Effector CD8-positive, alpha-beta T cell (primary cell): ENCODE measurements at regions not wholly inside any gene's neighbourhood (a gene's known extent, or its start where the extent isn't known, plus 50 kb on each side); places are given as distances from the start of the nearest gene placed in this dataset.

Experiments used
- DNase-seq: peaks from one replicate; lab custom pipeline; 2025; lab: John Stamatoyannopoulos, UW

- no peak for DNase-seq
These were observed 1255.9 kb downstream of the TBC1D22A start for GRCh38 chr22:48018346-48018745.

GRCh38 chr22:48015701-48016100 lies 1253.3 kb downstream of the TBC1D22A start:
- DNase-seq = no peak

DNA sequence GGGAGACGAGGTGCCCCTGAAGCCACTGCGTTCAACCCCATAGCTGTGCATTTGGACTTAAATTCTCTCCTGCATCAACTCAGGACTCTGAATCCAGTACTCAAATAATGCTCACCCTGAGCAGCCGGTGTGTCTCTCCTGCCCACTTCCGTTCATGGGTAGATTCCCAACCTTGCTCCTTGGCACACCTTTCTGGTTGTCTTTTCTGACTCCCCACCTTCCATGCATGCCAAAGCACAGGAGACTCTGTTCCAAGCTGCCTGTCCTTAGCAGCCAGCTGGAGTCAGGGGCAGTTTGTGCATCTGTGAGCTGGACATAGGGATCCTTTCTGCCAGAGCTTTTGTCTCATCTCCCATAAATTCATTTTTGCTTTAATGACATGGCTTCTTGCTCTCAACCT lies 1242.5 kb downstream of the TBC1D22A start:
- no peak for DNase-seq

DNA sequence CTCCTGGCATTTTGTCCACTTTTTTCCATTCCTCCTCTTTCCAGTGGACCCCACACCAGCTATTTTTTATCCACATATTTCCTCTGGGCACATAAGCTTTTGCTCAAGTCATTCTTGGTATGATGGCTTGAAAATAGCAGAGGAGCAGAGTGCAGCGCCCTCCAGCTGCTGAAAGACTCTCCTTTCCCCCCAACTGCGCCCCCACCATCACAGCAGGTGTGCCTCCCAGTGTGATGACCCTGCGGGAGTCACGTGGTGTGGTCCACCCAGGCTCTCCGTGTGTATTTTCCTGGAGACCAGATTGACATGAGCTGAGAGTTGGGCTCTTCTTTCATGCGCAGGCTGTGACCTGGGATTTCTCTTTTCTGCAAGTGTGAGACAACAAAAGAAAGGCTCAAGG lies 1241.6 kb downstream of the TBC1D22A start:
- DNase-seq = no peak

- DNase-seq = no peak
These were observed 1238.7 kb downstream of the TBC1D22A start for GRCh38 chr22:48001101-48001500.

DNA sequence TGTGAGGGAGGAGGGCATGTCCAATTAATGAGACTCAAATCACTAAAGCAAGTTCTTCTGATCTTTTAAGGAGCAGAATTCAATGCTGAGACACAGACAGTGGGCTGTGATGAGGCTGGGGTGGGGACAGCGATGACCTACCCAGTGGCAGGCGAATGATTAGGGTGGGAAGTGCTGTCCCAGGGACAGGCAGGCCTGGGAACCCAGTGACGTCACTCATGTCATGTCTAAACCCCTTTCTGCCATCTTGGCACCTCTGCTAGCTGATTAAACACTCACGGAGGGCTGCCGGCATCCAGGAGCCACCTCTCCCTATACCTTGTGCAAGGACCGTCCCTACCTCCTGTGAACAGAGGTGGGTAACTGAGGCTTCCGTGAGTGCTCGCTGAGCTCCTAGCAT lies 1235.2 kb downstream of the TBC1D22A start:
- no peak for DNase-seq

GRCh38 chr22:47997052-47997590 lies 1234.7 kb downstream of the TBC1D22A start:
- no peak for DNase-seq

DNA sequence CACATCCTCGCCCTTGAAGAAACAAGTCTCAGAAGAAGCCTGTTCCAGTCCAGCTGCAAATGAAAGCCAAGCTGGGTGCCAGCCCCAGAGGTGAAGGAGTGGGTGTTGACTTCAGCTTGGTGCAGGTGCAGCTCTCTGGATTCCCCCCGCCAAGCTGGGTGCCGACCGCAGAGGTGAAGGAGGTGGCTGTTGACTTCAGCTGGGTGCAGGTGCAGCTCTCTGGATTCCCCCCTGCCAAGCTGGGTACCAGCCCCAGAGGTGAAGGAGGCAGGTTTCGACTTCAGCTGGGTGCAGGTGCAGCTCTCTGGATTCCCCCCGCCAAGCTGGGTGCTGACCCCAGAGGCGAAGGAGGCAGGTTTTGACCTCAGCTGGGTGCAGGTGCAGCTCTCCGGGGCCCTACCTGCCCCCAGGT lies 1234.0 kb downstream of the TBC1D22A start:
- DNase-seq = no peak

DNA sequence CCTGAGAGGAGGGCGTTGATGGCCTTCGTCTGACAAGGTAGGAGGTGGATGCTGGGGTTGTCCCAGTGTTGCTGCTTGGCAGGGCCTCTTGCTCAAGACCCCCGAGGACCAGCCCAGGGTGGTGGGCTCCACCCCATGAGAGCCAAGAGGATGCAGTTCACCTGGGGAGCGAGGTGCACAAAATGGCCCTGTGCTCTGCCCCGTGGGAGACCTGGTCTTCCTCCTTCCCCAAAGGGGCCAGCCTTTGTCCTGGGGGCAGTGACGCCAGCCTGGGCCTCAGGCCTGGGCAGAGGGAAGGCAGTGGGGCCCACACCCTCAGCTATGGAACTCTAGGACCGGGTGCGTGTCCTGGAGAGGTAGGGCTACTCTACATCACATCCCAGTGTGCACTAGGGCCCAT lies 1233.3 kb downstream of the TBC1D22A start:
- no peak for DNase-seq

DNA sequence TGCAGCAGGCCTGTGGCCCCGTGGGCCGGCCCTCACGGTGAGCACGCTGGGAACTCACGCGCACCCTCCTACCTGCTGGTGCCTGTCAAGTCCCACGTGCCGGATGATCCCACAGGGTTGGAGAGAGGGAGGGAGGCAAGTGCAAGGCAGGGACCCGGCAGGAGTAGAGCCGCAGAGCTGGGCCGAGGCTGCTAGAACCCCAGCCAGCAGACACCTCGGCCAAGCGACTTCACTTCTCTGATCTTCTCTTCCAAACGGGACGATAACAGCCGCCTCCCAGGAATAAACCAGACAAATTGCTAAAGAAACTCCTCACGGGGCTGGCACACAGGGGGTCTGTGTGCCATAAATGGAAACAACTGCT lies 1232.8 kb downstream of the TBC1D22A start:
- no peak for DNase-seq

GRCh38 chr22:47994601-47995263 lies 1232.3 kb downstream of the TBC1D22A start:
- no peak for DNase-seq

GRCh38 chr22:47994045-47994444 lies 1231.6 kb downstream of the TBC1D22A start:
- DNase-seq = no peak

DNA sequence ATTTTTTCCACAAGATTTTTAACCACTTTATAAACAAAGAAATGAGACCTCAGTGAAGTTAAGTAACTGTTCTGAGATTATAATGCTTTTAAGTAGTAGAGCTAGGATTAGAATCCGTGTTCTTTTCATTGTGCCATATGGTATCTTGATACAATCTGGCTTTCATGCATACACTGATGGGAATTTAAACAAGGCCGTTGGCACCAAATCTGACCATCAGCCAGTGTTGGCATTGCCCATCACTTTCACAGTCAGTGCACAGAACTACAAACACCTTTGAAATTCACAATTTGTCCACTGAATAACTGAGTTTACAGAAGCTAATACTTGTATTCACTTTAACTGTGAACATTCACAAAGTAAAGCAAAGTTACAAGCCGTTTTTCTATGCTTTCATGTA lies 1228.0 kb downstream of the TBC1D22A start:
- no peak for DNase-seq

GRCh38 chr22:47987885-47988515 lies 1225.5 kb downstream of the TBC1D22A start:
- DNase-seq = no peak

DNA sequence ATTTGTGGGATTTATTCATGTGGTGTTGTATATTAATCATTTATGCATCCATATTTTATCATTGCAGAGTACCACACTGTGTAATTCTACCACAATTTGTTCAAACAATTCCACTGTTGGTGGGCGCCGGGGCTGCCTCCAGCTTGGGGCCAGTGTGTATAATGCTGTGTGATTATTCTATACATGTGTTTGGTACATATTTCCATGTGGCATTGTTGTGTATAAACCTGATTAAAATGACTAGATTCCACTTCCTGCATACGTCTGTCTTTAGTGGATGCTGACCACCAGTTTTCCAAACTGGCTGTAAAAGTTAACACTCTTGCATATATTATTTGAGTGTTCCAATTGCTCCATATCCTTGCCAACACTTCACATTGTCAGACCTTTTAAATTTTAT lies 1213.8 kb downstream of the TBC1D22A start:
- DNase-seq = no peak

GRCh38 chr22:47967831-47968230 lies 1205.4 kb downstream of the TBC1D22A start:
- no peak for DNase-seq

- DNase-seq = no peak
These were observed 1203.9 kb downstream of the TBC1D22A start for GRCh38 chr22:47966316-47966715.

GRCh38 chr22:47965896-47966295 lies 1203.4 kb downstream of the TBC1D22A start:
- DNase-seq = no peak

DNA sequence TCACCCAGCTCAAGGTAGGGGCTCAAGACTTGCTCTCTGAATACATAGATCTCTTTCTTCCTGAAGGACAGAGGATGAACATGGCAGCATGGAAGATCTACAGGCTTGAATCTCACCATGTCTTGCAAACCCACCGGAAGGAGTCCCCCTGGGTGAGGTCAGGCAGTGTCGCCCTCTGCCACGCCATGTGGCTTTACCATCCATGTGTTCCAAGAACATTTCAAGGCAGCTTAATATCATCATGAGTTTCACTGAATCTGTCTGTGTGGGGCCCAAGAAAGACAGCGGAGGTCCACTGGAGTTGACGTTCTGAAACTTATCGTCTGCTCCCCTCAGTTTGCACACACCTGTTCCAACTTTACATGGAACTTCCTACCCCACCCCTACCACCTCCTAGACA lies 1202.6 kb downstream of the TBC1D22A start:
- no peak for DNase-seq

DNA sequence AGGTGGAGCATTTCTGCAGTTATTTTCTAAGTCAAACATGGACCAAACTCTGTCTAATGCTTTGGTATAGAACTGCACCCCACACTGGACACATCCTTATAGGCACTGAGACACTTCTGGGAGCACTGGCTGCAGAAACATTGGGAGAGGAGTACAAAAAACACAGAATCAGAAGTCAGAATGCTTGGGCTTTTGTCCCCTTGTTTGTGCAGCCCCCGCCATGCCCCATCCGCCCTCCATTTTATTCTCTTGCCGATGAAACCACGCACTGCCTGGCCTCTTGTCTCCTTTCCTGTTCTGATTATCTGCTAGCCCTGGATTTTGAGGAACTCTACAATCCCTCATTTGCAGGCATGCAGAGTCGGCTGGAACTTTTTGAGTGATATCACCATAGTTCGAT lies 1201.2 kb downstream of the TBC1D22A start:
- DNase-seq = no peak

DNA sequence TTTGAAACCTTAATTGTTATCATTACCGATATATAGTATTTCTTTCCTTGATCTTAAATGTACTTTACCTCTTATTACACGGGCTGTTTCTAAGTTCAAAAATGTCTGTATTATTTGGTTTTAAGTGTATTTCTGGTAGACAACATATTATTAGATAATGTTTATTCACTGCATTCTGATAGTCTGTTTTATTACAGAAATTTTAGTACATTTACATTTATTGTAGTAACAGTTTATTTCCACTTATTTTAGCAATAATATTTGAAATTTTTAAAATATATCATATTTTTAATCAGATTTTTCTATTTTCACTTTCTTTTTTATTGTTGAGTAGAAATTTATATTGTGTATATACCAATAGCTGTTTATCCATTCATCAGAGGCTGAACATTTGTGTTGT lies 1195.2 kb downstream of the TBC1D22A start:
- no peak for DNase-seq

DNA sequence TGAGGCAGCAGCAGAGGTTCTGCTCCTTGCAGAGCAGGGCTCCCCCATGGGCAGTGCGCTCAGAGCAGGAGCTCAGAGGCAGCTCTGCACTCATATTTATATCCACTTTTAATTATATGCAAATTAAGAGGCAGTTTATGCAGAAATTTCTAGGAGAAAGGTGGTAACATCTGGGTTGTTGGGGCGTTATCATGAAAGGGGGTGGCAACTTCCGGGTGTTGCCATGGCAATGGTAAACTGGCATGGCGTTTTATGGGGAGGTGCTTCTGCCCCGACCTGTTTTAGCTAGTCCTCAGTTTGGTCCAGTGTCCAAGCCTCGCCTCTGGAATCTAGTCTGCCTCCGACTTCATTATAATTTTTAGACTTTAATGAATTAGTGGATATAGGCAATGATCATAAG lies 1191.7 kb downstream of the TBC1D22A start:
- DNase-seq = no peak

- no peak for DNase-seq
These were observed 1182.5 kb downstream of the TBC1D22A start for GRCh38 chr22:47944941-47945340.
